CD1c-positive myeloid dendritic cell (primary cell): ENCODE measurements at regions not wholly inside any gene's neighbourhood (a gene's known extent, or its start where the extent isn't known, plus 50 kb on each side); places are given as distances from the start of the nearest gene placed in this dataset.
"Not testable (repeated sequence)": the region's sequence is repeated elsewhere in the genome, so short reads cannot be mapped to it uniquely, and the experiment has no call there.

Experiments
- DNase-seq: peaks from one replicate; pipeline ENCODE4 v3.0.0-alpha.2; 2016; ENCODE audit errors: extremely low spot score

DNA sequence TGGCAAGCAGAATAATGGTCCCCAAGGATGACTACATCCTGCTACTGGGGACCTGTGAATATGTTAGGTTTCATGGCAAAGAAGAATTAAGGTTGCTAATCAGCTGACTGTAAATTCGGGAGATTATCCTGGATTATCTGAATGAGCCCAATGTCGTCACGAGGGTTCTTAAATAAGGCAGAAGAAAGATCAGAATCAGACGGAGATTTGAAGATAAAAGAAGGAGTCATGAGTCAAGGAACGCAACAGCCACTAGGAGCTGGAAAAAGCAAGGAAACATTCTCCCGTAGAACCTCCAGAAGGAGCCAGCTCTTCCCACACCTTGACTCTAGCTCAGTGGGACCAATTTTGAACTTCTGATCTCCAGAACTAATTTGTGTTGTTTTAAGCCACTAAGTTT is 82.9 kb upstream of the APBB1IP start:
- no peak for DNase-seq

DNA sequence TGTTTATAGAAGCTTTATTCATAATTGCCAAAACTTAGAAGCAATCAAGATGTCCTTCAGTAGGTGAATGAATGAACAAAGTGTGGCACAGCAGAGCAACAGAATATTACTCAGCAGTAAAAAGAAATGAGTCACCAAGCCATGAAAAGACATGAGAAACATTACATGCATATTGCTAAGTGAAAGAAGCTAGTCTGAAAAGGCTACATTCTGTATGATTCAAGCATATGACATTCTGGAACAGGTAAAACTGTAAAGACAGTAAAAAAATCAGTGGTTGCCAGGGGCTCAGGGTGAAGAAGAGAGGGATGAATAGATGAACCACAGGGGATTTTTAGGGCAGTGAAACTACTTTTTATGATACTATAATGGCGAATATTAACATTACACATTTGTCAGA is 80.9 kb upstream of the APBB1IP start:
- DNase-seq: no peak

GRCh38 chr10:26358071-26358470 is 80.1 kb upstream of the APBB1IP start:
- no peak for DNase-seq

GRCh38 chr10:26359670-26360069 is 78.5 kb upstream of the APBB1IP start:
- DNase-seq: no peak

GRCh38 chr10:26361351-26361750 is 76.8 kb upstream of the APBB1IP start:
- DNase-seq: no peak

- DNase-seq: peak; percentile 53
These were observed 76.2 kb upstream of the APBB1IP start for GRCh38 chr10:26361971-26362370.

DNA sequence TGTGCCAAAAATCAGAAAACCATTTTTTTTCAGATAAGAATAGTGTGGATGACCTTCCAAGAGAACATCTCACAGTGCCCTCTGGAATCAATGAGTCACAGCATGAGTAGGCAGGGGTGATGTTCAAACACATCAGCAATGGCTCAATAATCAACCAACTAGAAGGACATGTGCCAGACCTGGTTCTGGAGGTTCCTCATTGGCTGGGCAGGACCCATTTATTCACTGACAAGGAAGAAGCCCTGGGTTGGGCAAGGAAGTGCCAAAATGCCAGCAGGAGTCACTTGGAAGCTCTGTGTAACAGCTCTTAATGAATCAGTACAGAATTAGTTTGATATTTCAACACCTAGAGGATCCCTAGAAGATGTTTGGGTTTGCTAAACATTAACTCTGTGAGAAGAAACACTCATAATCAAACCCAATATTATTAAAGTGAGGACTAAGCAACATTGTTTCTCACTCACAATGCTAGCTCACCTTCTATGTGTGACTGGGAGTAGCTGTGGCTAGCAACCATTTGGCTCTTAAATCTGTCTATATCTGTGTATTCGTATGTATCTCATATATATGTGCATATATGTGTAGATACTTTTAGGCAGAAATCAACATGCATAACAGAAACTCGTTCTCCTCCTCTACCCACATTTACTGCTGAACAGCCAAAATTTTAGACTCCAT is 72.3 kb upstream of the APBB1IP start:
- DNase-seq: peak; percentile 73

DNA sequence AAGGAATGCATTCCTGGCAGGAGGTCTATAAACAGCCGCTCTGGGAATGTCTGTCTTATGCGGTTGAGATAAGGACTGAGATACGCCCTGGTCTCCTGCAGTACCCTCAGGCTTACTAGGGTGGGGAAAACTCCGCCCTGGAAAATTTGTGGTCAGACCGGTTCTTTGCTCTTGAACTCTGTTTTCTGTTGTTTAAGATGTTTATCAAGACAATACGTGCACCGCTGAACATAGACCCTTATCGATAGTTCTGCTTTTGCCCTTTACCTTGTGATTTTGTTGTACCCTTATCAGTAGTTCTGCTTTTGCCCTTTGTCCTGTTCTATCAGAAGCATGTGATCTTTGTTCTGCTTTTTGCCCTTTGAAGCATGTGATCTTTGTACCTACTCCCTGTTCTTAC is 71.1 kb upstream of the APBB1IP start:
- peak; percentile 37 for DNase-seq

- peak; percentile 44 for DNase-seq
These were observed 70.4 kb upstream of the APBB1IP start for GRCh38 chr10:26367771-26368170.

DNA sequence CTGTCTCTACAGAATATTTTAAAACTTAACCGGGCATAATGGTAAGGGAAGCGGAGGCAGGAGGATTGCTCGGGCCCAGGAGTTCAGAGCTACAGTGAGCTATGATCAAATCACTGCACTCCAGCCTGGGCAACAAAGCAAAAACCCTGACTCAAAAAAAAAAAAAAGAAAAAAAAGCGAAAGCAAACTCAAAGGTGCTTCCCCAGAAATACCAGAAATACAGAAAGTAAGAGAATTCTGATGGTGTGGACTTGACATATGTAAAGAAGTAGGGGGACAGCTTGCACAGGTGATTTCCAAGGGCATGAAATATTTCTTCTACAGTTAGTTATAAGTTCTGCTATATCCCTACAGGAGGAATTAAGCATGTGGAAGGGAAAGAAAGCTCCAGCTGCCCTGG is 69.7 kb upstream of the APBB1IP start:
- DNase-seq: no peak

GRCh38 chr10:26372513-26373354 is 65.4 kb upstream of the APBB1IP start:
- no peak for DNase-seq

DNA sequence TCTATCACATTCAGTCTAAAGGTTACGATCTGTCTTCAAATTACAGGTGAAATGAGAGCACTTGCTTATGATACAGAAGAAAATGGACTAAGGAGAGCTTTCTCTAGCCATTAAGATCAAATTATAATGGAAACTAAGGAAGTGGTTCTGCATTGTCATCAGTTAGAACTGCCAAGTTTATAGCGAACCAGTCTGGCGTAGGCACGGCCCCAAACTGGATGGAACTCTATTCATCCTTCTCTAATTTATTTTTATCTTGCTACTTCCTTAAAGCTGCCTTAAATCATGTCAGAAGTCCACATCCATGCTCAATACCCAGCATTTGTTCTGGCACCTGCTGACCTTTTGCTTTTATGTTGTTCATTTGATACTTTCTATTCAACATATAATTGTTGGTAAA is 63.7 kb upstream of the APBB1IP start:
- peak; percentile 56 for DNase-seq

DNA sequence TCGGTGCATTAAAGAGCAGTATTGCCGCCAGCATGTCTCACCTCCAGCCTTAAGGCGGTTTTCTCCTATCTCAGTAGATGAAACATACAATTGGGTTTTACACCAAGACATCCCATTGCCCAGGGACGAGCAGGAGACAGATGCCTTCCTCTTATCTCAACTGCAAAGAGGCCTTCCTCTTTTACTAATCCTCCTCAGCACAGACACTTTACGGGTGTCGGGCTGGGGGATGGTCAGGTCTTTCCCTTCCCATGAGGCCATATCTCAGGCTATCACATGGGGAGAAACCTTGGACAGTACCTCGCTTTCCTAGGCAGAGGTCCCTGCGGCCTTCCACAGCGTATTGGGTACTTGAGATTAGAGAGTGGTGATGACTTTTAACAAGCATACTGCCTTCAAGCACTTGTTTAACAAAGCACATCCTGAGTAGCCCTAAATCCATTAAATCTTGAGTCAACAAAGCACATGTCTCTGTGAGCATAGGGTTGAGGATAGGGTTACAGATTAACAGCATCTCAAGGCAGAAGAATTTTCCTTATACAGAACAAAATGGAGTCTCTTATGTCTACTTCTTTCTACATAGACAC is 60.8 kb upstream of the APBB1IP start:
- not testable (repeated sequence) for DNase-seq

DNA sequence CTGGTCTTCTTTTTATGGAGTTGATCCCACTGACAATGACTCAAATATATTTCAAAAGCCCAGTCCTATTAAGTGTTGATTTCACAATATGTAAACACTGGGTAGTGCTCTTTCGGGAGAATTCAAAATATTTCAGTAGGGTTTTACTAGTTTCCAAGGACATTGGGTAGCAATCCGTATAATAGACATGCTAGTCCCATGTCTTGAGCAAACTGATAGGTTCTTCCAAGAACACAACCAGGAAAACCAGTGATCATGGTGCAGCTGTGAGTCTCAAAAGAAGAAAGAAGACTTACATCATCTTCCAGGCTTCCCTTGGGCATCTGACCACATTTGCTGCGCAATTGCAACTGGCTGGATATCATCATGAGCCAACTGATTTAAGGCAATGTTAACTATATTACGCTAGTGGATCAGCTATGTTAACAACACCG is 59.3 kb upstream of the APBB1IP start:
- DNase-seq: peak; percentile 57

- peak; percentile 68 for DNase-seq
These were observed 57.3 kb upstream of the APBB1IP start for GRCh38 chr10:26380815-26381214.

DNA sequence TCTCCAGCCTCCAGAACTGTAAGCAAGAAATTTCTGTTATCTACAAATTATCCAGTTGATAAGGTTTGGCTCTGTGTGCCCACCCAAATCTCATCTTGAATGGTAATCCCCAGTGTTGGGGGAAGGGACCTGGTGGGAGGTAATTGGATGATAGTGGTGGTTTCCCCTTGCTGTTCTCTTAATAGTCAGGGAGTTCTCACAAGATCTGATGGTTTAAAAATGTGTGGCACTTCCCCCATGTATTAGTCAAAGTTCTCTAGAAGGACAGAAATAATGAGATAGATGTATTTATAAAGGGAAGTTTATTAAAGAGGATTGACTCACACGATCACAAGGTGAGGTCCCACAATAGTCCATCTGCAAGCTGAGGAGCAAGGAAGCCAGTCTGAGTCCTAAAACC is 56.2 kb upstream of the APBB1IP start:
- peak; percentile 50 for DNase-seq

GRCh38 chr10:26384600-26384999 is 53.5 kb upstream of the APBB1IP start:
- no peak for DNase-seq

- DNase-seq: no peak
These were observed 52.7 kb upstream of the APBB1IP start for GRCh38 chr10:26385443-26385842.

- DNase-seq: peak; percentile 60
These were observed 51.4 kb upstream of the APBB1IP start for GRCh38 chr10:26386781-26387180.
